ENCODE measurements at regions not wholly inside any gene's neighbourhood (a gene's known extent, or its start where the extent isn't known, plus 50 kb on each side); places are given as distances from the start of the nearest gene placed in this dataset.

GRCh38 chr3:197420115-197420514 is 121.7 kb upstream of the DLG1 start:
- H3K36me3 Mint-ChIP-seq (ENCODE audit: low read depth), result no peaks in the 10 kb centered on the region
- H3K9me3 Mint-ChIP-seq, result no peaks in the 10 kb centered on the region
- TF ChIP-seq CTCF (conservative IDR thresholded peaks at IDR 0.05), result no peak
- H3K36me3 ChIP-seq (ENCODE audit: control insufficient read depth, insufficient read depth, low read length), result no peaks in the 10 kb centered on the region
- H3K9me3 ChIP-seq (ENCODE audit: control insufficient read depth, low read length), result no peaks in the 10 kb centered on the region
- H3K4me1 Mint-ChIP-seq, result peaks cover 19% of the 10 kb centered on the region
- no peak for DNase-seq
- H3K4me3 ChIP-seq (ENCODE audit: low read length), result no peak overlapping the region
- H3K4me1 ChIP-seq (ENCODE audit: control insufficient read depth, insufficient read depth, low read length), result peaks cover 6% of the 10 kb centered on the region
- H3K27me3 ChIP-seq (ENCODE audit: control insufficient read depth, insufficient read depth, low read length, poor library complexity, severe bottlenecking), result no peaks in the 10 kb centered on the region
- H3K9ac ChIP-seq (ENCODE audit: extremely low read depth, low read length, poor library complexity, severe bottlenecking), result no peak overlapping the region
- H3K27ac ChIP-seq (ENCODE audit: low read depth, low read length), result no peak overlapping the region
- H3K4me3 Mint-ChIP-seq, result no peak overlapping the region
- H3K27ac Mint-ChIP-seq, result no peak overlapping the region
- 94 to 100% methylated on average over 2 of the region's 2 CpGs for WGBS, 2 experiments (ENCODE audit: insufficient coverage in 1 of 2, insufficient read length in 1 of 2)
- peaks cover 4% of the 10 kb centered on the region for H3K27me3 Mint-ChIP-seq (ENCODE audit: insufficient read depth)

- no peak overlapping the region for H3K27ac Mint-ChIP-seq
- Histone ChIP-seq H3K9ac (ENCODE audit: extremely low read depth, low read length, poor library complexity, severe bottlenecking) (no peak overlapping the region), H3K27me3 (ENCODE audit: control insufficient read depth, insufficient read depth, low read length, poor library complexity, severe bottlenecking) (no peaks in the 10 kb centered on the region), H3K4me1 (ENCODE audit: control insufficient read depth, insufficient read depth, low read length) (peaks cover 6% of the 10 kb centered on the region), H3K36me3 (ENCODE audit: control insufficient read depth, insufficient read depth, low read length) (no peaks in the 10 kb centered on the region), H3K27ac (ENCODE audit: low read depth, low read length) (no peak overlapping the region), H3K9me3 (ENCODE audit: control insufficient read depth, low read length) (no peaks in the 10 kb centered on the region), H3K4me3 (ENCODE audit: low read length) (no peak overlapping the region)
- no peak for DNase-seq
- no peaks in the 10 kb centered on the region for H3K36me3 Mint-ChIP-seq (ENCODE audit: low read depth)
- no peak for TF ChIP-seq CTCF (conservative IDR thresholded peaks at IDR 0.05)
- peaks cover 4% of the 10 kb centered on the region for H3K27me3 Mint-ChIP-seq (ENCODE audit: insufficient read depth)
- no peak overlapping the region for H3K4me3 Mint-ChIP-seq
- 93% methylated on average over 2 of the region's 2 CpGs for WGBS, 2 experiments (ENCODE audit: insufficient coverage in 1 of 2, insufficient read length in 1 of 2)
- H3K9me3 Mint-ChIP-seq, result no peaks in the 10 kb centered on the region
- H3K4me1 Mint-ChIP-seq, result peaks cover 19% of the 10 kb centered on the region
These were observed 121.3 kb upstream of the DLG1 start for GRCh38 chr3:197419696-197420095.

- Mint-ChIP-seq H3K36me3 (ENCODE audit: low read depth) (no peaks in the 10 kb centered on the region), H3K27ac (peak overlapping the region; percentile 48), H3K4me3 (no peak overlapping the region), H3K27me3 (ENCODE audit: insufficient read depth) (peaks cover 4% of the 10 kb centered on the region), H3K9me3 (peaks cover 5% of the 10 kb centered on the region), H3K4me1 (peaks cover 19% of the 10 kb centered on the region)
- no peaks in the 10 kb centered on the region for H3K36me3 ChIP-seq (ENCODE audit: control insufficient read depth, insufficient read depth, low read length)
- H3K9me3 ChIP-seq (ENCODE audit: control insufficient read depth, low read length), result no peaks in the 10 kb centered on the region
- peaks cover 6% of the 10 kb centered on the region for H3K4me1 ChIP-seq (ENCODE audit: control insufficient read depth, insufficient read depth, low read length)
- no peaks in the 10 kb centered on the region for H3K27me3 ChIP-seq (ENCODE audit: control insufficient read depth, insufficient read depth, low read length, poor library complexity, severe bottlenecking)
- no peak overlapping the region for H3K9ac ChIP-seq (ENCODE audit: extremely low read depth, low read length, poor library complexity, severe bottlenecking)
- no peak overlapping the region for H3K4me3 ChIP-seq (ENCODE audit: low read length)
- TF ChIP-seq CTCF (conservative IDR thresholded peaks at IDR 0.05), result no peak
- H3K27ac ChIP-seq (ENCODE audit: low read depth, low read length), result no peak overlapping the region
- 45 to 46% methylated on average over 11 of the region's 11 CpGs for WGBS, 2 experiments (ENCODE audit: insufficient coverage in 1 of 2, insufficient read length in 1 of 2)
- peak; percentile 87 for DNase-seq
These were observed 119.7 kb upstream of the DLG1 start for GRCh38 chr3:197417911-197418618.
